Liver (tissue), 3 donors: ENCODE measurements at regions not wholly inside any gene's neighbourhood (a gene's known extent, or its start where the extent isn't known, plus 50 kb on each side); places are given as distances from the start of the nearest gene placed in this dataset.

Source experiments
- EGR1 ChIP-seq, 2 donors: IDR thresholded peaks; 2 replicates each; pipeline ENCODE4 v1.6.1; 2016 to 2018; ENCODE audit warnings: antibody characterized with exemption in 2 of 2, low read depth in 2 of 2
- FOXA1 ChIP-seq: IDR thresholded peaks from 2 replicates; pipeline ENCODE4 v1.6.1; 2016; ENCODE audit warnings: antibody characterized with exemption
- JUND ChIP-seq, 2 donors: IDR thresholded peaks; 2 replicates each; pipeline ENCODE4 v1.6.1; 2016; ENCODE audit warnings: antibody characterized with exemption in 2 of 2
- RXRA ChIP-seq, 2 donors: IDR thresholded peaks; 2 replicates each; pipeline ENCODE4 v1.6.1; 2017 to 2018; ENCODE audit warnings: antibody characterized with exemption in 2 of 2, mild to moderate bottlenecking in 1 of 2
- SP1 ChIP-seq: IDR thresholded peaks from 2 replicates; pipeline ENCODE4 v1.6.1; 2018; ENCODE audit warnings: antibody characterized with exemption, mild to moderate bottlenecking
- TAF1 ChIP-seq: conservative IDR thresholded peaks from 2 replicates; pipeline ENCODE4 v1.6.1; 2016; ENCODE audit warnings: antibody characterized with exemption, mild to moderate bottlenecking
- YY1 ChIP-seq: IDR thresholded peaks from 2 replicates; pipeline ENCODE4 v1.6.1; 2016; ENCODE audit warnings: antibody characterized with exemption, mild to moderate bottlenecking
- TF ChIP-seq, protein P1 (sequence below): fragments of 150-350 bp; IDR thresholded peaks from 2 replicates; pipeline ENCODE4 v1.5.1; 2017; ENCODE audit warnings: improper control_type of control experiment, low read depth, low read length; ENCODE audit not compliant: missing input control
- TF ChIP-seq, protein P2 (sequence below): IDR thresholded peaks from 2 replicates; pipeline ENCODE4 v1.6.1; 2016; ENCODE audit warnings: antibody characterized with exemption
- donor health status: healthy.
- donor health status: healthy.

DNA sequence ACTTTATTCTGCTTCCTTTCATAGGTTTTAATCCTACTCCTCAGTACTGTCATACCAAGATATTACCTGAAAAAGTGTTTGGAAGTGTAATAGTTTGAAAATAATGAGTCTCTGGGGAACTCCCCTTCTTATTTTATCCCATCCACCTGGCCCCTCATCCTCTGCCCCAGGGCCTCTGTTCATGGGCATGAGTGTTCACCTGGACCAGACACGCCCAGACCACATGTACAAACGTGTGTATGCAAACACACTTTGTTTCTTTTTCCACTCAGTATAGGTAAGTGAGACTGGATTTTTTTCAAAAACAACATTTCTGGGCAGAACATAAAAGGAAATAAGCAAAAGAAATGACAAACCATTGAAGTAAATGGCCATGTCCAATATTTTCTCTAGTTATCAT is 62.1 kb upstream of the THSD7B start:
- TF ChIP-seq, protein P1, sequence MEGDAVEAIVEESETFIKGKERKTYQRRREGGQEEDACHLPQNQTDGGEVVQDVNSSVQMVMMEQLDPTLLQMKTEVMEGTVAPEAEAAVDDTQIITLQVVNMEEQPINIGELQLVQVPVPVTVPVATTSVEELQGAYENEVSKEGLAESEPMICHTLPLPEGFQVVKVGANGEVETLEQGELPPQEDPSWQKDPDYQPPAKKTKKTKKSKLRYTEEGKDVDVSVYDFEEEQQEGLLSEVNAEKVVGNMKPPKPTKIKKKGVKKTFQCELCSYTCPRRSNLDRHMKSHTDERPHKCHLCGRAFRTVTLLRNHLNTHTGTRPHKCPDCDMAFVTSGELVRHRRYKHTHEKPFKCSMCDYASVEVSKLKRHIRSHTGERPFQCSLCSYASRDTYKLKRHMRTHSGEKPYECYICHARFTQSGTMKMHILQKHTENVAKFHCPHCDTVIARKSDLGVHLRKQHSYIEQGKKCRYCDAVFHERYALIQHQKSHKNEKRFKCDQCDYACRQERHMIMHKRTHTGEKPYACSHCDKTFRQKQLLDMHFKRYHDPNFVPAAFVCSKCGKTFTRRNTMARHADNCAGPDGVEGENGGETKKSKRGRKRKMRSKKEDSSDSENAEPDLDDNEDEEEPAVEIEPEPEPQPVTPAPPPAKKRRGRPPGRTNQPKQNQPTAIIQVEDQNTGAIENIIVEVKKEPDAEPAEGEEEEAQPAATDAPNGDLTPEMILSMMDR, result no peak
- no peak for TF ChIP-seq SP1
- TF ChIP-seq FOXA1, result no peak
- TF ChIP-seq EGR1 (IDR thresholded peaks at IDR 0.05; ENCODE audit: low read depth in 2 of 2), result no peak
- TF ChIP-seq, protein P2, sequence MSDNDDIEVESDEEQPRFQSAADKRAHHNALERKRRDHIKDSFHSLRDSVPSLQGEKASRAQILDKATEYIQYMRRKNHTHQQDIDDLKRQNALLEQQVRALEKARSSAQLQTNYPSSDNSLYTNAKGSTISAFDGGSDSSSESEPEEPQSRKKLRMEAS, result no peak
- TF ChIP-seq RXRA (IDR thresholded peaks at IDR 0.05), result no peak
- TF ChIP-seq TAF1, result no peak
- no peak for TF ChIP-seq YY1
- no peak for TF ChIP-seq JUND (IDR thresholded peaks at IDR 0.05)
